GM18517 (cell line): ENCODE measurements at regions not wholly inside any gene's neighbourhood (a gene's known extent, or its start where the extent isn't known, plus 50 kb on each side); places are given as distances from the start of the nearest gene placed in this dataset.

Experiments used
- ATAC-seq: cut with Tn5 transposase; IDR thresholded peaks from one replicate; pipeline ENCODE4 v1.9.1; 2021; ENCODE audit warnings: mild to moderate bottlenecking, moderate library complexity; ENCODE audit not compliant: unreplicated experiment

DNA sequence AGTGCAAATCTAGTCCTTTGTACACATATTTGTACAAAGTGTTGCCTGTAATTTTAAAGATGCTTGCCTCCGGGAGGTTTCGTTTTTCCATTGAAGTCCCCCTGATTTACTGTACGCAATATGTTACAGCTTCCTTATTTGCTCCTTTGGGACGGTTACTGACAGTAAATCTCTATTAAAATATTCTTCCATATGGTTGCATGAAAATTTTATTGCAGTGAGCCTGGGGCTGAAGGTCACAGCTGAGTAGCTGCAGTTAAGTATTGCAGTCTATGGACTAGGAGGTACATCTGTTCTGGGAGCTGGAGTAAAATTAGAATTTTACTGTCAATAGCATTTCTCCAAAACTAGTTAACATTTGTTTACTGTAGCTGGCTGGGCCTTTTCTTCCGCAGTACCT lies 119.2 kb downstream of the ETAA1 start:
- no peak for ATAC-seq

- no peak for ATAC-seq
These were observed 119.9 kb downstream of the ETAA1 start for GRCh38 chr2:67516899-67517530.

GRCh38 chr2:67522148-67522547 lies 125.0 kb downstream of the ETAA1 start:
- ATAC-seq: no peak

DNA sequence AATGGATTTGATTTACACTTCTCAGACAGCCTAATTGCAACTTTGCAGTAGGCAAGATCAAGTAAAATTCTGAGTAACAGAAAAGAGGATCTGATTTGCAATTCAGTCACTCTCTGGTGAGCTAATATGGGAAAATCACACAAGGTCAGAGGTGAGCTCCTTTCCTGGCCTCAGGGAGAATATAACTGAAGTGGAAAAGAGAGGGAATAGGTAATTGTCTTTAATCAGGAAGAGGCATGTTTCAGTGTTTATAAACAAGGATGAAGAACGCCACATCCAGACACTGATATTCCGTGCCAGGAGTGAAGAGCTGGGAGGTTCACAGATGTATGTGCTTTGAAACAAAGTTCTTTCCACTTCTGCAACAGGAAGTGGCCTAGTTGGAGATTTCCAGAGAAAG lies 127.1 kb downstream of the ETAA1 start:
- ATAC-seq: no peak

DNA sequence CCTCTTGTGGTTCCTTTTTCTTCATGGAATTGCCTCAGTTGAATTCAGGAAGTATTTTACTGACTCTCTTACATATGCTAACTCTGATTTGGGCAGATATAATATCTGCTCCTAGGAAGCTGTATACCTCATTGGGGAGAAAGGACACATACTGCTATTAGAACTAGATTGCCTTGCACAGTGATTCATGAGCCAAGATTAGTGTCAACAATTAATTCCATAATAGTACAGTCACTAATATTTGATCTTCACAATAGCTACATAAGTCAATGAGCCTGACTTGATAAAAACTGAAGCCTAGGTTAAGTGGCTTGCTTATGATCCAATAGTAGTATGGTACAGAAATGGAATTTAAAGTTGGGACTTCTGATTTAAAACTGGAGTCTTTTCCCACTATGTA lies 127.6 kb downstream of the ETAA1 start:
- ATAC-seq: no peak

GRCh38 chr2:67526283-67526682 lies 129.2 kb downstream of the ETAA1 start:
- no peak for ATAC-seq

DNA sequence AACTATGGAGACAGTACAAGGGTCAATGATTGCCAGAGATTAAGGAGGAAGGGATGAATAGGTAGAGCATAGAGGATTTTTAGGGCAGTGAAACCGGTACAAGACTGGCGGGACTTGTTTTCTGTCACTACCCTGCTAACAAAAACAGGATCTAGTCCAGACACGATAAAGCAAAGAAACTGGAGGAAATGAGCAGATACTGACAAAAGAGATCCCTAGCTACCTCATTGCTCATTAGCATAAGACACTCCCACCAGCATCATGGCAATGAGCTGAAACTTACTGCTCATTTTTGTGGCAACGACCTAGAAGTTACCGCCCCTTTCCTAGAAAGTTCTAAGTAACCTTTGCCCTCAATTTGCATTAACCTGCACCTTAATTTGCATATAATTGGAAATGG lies 131.2 kb downstream of the ETAA1 start:
- no peak for ATAC-seq

DNA sequence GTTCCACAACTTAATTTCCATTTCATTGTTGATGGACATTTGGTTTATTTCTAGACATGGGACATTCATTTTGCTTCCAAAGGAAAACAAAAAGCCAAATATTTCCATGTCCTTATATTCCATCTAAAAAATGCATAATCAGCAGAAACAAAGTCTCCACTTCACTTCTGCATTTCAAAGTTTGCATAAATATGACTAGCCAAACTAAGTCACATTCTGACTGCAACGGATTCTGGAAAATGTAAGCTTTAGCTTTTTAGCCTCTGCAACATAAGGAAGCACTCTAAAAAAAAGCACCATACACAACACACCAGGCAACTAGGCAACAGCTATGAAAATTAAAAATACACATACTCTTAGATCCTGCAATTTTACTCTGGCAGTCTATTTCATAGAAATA lies 135.3 kb downstream of the ETAA1 start:
- ATAC-seq: no peak

GRCh38 chr2:67534745-67535144 lies 137.6 kb downstream of the ETAA1 start:
- ATAC-seq: no peak

DNA sequence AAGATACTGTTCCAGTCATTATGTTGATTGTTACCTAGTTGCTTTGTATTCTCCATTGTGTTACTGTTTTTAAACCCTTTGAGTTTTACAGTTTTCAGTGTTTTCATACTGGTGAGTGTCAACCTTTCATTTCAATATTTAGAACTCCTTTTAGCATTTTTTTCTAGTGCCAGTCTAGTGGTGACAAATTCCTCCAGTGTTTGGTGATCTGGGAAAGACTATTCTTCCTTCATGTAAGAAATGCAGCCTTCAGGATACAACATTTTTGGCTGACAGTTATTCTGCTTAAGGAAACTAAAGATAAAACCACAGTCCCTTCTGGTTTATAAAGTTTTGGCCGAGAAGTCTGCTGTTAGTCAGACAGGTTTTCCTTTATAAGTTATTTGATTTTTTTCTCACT lies 143.8 kb downstream of the ETAA1 start:
- ATAC-seq: no peak

DNA sequence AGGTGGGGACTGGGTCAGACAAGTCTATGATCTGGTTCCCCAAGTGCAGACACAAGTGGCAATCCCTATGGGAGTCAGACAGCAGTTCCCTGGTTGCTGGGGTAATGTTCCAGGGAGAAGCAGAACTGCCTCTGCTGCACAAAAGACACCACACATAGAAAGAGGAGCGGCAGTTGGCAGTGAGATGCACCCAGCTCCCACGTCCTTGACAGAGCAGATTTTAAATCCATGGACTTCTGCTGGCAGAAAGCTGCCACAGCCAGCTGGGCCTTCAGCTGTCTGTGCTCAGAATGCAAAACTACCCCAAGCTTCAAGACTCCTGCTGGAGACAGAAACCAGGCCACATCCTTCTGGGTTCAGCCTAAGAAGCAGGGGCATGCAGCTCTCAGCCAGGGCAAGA lies 147.2 kb downstream of the ETAA1 start:
- ATAC-seq: no peak

DNA sequence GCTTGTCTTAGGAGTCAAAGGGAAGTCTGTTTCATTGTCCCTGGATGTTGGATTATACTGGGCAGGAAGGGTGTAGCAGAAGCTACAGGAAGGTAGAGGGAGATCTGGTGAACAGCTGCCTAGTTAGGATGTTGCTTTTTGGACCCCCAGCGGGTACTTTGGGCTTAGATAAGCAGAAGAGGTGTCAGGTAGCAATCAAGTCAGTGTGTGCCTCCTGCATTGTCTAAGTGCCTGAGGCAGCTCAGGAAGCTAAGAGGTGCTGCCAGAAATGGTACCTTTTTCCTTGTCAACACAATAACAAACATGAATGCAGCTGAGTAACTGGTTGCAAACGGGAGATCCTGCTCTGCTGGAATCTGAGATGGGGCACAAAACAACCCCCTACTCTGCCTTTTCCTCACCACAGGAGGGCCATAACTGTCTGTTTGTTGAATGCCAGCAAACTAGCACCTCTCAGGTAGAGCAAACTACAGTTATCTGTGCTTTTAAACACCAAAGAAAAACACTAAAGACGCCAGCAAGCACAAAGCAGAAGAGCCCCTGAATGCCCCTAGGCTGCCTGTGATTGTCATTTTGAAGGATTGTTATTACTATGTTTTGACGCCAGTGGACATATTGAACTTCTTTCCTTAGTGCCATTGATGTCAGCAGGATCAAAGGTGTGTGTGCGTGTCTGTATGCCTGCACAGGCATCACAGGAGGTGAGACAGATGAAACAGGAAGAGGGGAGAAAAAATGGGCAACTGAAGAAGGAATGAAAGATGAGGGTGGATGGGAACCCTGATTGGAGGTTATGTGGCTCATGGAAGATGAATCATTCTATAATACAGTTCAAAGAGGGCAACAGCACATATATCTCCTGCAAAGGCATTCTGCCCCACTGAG lies 151.4 kb downstream of the ETAA1 start:
- no peak for ATAC-seq

DNA sequence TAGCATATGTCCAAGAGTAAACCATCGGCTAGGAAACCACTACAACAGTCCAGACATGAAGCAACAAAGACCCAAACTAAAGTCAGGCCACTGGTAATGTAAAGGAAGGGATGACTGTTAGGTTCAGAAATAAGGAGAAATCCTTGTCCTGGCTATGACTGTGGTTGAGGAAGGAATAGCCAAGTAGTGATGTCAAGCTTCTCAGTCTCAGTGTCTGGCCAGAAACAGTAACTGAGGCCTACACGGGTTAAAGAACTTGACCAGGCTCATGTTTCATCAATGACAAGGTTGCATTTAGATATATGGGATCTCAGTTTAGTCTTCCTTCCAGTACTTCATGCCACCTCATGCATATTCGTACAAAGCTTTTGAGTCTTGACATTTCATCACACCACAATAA lies 162.0 kb downstream of the ETAA1 start:
- no peak for ATAC-seq

GRCh38 chr2:67560771-67561456 lies 163.8 kb downstream of the ETAA1 start:
- no peak for ATAC-seq

GRCh38 chr2:67561457-67561965 lies 164.4 kb downstream of the ETAA1 start:
- no peak for ATAC-seq

GRCh38 chr2:67564076-67564475 lies 166.9 kb downstream of the ETAA1 start:
- no peak for ATAC-seq

DNA sequence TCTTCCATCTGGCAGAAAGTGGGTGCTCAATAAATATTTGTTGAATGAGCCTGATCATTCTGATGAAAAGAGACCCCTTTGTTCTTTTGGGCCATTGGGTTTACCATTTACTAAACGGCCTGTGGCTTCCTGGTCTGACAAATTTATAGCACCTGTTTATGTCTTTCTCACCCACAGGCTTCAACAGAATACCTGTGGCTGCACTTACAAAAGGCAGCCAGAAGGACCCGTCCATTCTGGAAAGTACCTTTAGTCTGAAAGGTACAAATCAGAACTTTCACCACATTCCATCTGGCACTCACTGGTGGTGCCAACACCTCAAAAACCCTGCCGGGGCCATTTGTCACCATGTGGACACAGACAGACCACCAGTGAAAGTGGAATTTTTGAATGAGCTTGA lies 167.5 kb downstream of the ETAA1 start:
- no peak for ATAC-seq

GRCh38 chr2:67565262-67565661 lies 168.1 kb downstream of the ETAA1 start:
- no peak for ATAC-seq

DNA sequence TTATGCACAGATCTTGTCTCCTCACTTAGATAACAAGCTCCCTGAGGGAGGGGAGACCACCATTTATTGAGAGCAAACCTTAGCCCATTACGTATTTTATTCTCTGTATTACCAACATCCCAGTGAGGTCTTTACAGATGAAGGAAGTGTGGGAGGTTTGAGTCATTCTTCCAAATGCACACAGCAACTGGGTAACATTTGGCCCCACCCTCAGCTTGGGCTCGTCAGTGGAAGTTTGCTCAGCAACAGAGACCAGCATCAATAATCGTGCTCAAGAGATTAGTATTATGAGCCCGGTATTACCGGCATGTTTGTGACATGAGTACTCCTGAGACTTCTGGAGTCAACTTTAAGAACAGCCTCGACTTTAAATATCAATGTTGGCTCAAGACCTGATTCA lies 168.6 kb downstream of the ETAA1 start:
- no peak for ATAC-seq

DNA sequence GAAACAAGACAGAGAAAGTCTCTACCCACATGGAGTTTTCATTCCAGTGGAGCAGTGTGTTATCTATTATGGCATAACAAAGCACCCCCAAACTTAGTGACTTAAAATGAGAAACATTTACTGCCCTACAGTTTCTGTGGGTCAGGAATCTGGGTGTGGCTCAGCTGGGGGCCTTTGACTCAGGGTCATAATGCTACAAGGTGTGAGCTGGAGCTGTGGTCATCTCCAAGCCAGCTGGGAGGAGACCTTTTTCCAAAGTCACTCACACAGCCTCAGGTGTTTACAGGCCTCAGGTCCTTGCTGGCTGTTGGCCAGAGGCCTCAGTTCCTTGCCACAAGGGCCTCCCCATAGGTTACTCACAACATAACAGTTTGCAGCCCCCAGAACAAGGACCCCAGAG lies 169.2 kb downstream of the ETAA1 start:
- no peak for ATAC-seq

DNA sequence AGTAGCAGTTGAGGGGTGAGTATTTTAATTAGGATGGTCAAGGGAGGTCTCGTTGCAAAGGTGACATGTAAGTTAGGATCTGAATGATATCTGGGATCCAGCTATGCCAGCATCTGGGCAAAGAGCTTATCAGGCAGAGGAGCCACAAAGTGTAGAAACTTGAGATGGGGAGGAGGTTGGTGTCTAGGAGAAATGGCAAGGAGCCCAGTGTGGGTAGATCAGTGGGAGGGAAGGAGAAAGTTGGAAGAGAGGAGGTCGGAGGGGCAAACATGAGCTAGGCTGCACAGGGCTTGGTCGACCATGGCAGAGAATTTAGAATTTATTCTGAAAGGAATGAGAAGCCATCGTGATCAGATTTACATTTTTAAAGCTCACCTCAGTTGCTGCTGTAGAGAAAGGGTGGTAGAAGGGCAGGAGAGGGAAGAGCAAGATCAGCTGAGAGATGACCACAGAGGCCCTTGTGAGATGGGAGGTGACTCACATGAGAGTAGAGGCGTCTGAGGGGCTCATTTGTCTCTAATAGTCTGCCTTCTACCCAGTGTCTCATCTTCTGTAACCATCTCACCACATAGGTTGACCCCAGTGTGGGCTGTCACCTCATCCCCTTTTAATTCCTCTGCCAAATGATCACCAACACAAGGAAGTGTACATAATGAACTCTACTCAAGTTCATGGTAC lies 170.0 kb downstream of the ETAA1 start:
- no peak for ATAC-seq
